Caco-2 (cell line): ENCODE measurements at regions not wholly inside any gene's neighbourhood (a gene's known extent, or its start where the extent isn't known, plus 50 kb on each side); places are given as distances from the start of the nearest gene placed in this dataset.

Experiments
- BruUV-seq: library from RNA; stranded (reverse); fragments of 400-500 nt; replicated peaks from 2 replicates; lab custom pipeline; 2021; lab: Mats Ljungman, UMichigan
- CTCF ChIA-PET: fragments of 300-600 bp; sonication (Branson Sonifier 250); formaldehyde crosslinking; loops from one replicate; lab custom pipeline; 2022; ENCODE audit warnings: antibody characterized with exemption; lab: Charles Lee
- POLR2A ChIA-PET: fragments of 300-600 bp; sonication (Branson Sonifier 250); formaldehyde crosslinking; loops from one replicate; lab custom pipeline; 2022; ENCODE audit warnings: antibody characterized with exemption; lab: Charles Lee
- DNase-seq, 2 experiments: peaks; one replicate each; pipeline versions ENCODE4 v3.0.0 to v3.0.0-alpha.2; 2020 to 2022
- H3K27me3 ChIP-seq: replicated peaks from 2 replicates; pipeline ENCODE4 v1.6.0; 2011; ENCODE audit warnings: low read length; ENCODE audit not compliant: control insufficient read depth, insufficient read depth
- H3K36me3 ChIP-seq: 2 replicates; pipeline ENCODE4 v1.5.1; 2011; ENCODE audit warnings: low read length; ENCODE audit not compliant: control insufficient read depth, insufficient read depth
- H3K4me1 ChIP-seq: fragments of 250-450 bp; sonication (Bioruptor Pico); 2 replicates; pipeline ENCODE4 v1.5.1; 2020; ENCODE audit warnings: mild to moderate bottlenecking
- H3K4me3 ChIP-seq: 2 replicates; pipeline ENCODE4 v1.5.1; 2011; ENCODE audit warnings: low read depth, mild to moderate bottlenecking, control low read depth, low read length
- H3K9me3 ChIP-seq: fragments of 250-450 bp; sonication (Bioruptor Pico); 2 replicates; pipeline ENCODE4 v1.5.1; 2020; ENCODE audit warnings: mild to moderate bottlenecking, moderate library complexity
- H3K27ac Mint-ChIP-seq: one replicate; pipeline ENCODE4 v1.8.0; 2022; ENCODE audit warnings: mixed read lengths; ENCODE audit not compliant: unreplicated experiment
- H3K27me3 Mint-ChIP-seq: one replicate; pipeline ENCODE4 v1.8.0; 2022; ENCODE audit warnings: mixed read lengths; ENCODE audit not compliant: insufficient read depth, unreplicated experiment
- H3K36me3 Mint-ChIP-seq: one replicate; pipeline ENCODE4 v1.8.0; 2022; ENCODE audit warnings: mild to moderate bottlenecking, mixed read lengths; ENCODE audit not compliant: insufficient read depth, unreplicated experiment
- H3K4me1 Mint-ChIP-seq: one replicate; pipeline ENCODE4 v1.8.0; 2022; ENCODE audit warnings: low read depth, mixed read lengths; ENCODE audit not compliant: unreplicated experiment
- H3K4me3 Mint-ChIP-seq: one replicate; pipeline ENCODE4 v1.8.0; 2022; ENCODE audit warnings: mild to moderate bottlenecking, moderate library complexity, mixed read lengths; ENCODE audit not compliant: unreplicated experiment
- H3K9me3 Mint-ChIP-seq: one replicate; pipeline ENCODE4 v1.8.0; 2022; ENCODE audit warnings: mixed read lengths; ENCODE audit not compliant: unreplicated experiment
- CTCF ChIP-seq, 2 experiments: fragments of 200-600 bp in 1 of 2; IDR thresholded peaks; 1 replicate in 1 of 2; 2 replicates in 1 of 2; pipeline versions ENCODE4 v1.5.1 to v1.8.0; 2011 to 2022; ENCODE audit warnings: antibody characterized with exemption in 1 of 2, control low read depth in 1 of 2, inconsistent platforms in 1 of 2, low read depth in 1 of 2, low read length in 1 of 2, mild to moderate bottlenecking in 1 of 2, moderate library complexity in 1 of 2; ENCODE audit not compliant: insufficient read depth in 1 of 2, severe bottlenecking in 1 of 2, unreplicated experiment in 1 of 2
- intact Hi-C: fragments of 100-400 bp; cut with micrococcal nuclease; formaldehyde crosslinking; loops from one replicate; pipeline ENCODE4 v1.10.0; 2022; ENCODE audit not compliant: unreplicated experiment

- Mint-ChIP-seq H3K9me3 (no peaks in the 10 kb centered on the region), H3K27ac (no peak overlapping the region), H3K4me3 (no peak overlapping the region), H3K4me1 (no peaks in the 10 kb centered on the region), H3K36me3 (peaks cover 8% of the 10 kb centered on the region), H3K27me3 (no peaks in the 10 kb centered on the region)
- no peaks in the 10 kb centered on the region for H3K27me3 ChIP-seq
- H3K4me1 ChIP-seq: no peaks in the 10 kb centered on the region
- BruUV-seq: no TSS peak
- DNase-seq: no peak
- no peaks in the 10 kb centered on the region for H3K36me3 ChIP-seq
- no peak for TF ChIP-seq CTCF (IDR thresholded peaks at IDR 0.05; ENCODE audit: insufficient read depth in 1 of 2, low read depth in 1 of 2, low read length in 1 of 2, severe bottlenecking in 1 of 2, unreplicated experiment in 1 of 2)
- ChIA-PET CTCF (interaction anchor here (0.6 kb wide), 1 partner anchor 51 kb away, joined by 4 read pairs; no protein-coding TSS in a partner anchor), POLR2A (no interaction called here)
- no peaks in the 10 kb centered on the region for H3K9me3 ChIP-seq
- no peak overlapping the region for H3K4me3 ChIP-seq
- intact Hi-C loops: no loop called here
Observed at GRCh38 chr14:71415404-71415690, 508.1 kb downstream of the PCNX1 start.

DNA sequence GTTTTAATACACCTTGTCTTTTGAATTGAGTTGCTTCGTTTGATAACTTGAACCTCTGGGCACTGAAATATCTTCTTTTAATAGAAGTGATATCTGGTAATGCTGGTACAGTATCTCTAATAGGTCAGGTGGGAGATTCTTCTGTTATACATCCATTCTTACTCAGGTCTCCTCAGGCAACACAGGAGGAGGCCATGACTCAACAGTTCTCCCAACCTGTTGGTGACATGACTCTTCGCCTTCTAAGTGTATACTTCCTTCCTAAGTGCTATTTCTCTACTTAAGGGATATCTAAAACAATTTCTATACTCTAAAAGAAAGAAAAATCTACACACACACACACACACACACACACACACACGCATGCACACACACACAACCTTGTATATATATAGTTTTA lies 509.1 kb downstream of the PCNX1 start:
- no peak overlapping the region for H3K4me3 Mint-ChIP-seq
- H3K36me3 Mint-ChIP-seq: peaks cover 14% of the 10 kb centered on the region
- H3K4me1 ChIP-seq: no peaks in the 10 kb centered on the region
- H3K27ac Mint-ChIP-seq: no peak overlapping the region
- H3K9me3 ChIP-seq: no peaks in the 10 kb centered on the region
- no peak for TF ChIP-seq CTCF (IDR thresholded peaks at IDR 0.05; ENCODE audit: insufficient read depth in 1 of 2, low read depth in 1 of 2, low read length in 1 of 2, severe bottlenecking in 1 of 2, unreplicated experiment in 1 of 2)
- no peaks in the 10 kb centered on the region for H3K4me1 Mint-ChIP-seq
- no peak overlapping the region for H3K4me3 ChIP-seq
- POLR2A ChIA-PET: no interaction called here
- H3K36me3 ChIP-seq: no peaks in the 10 kb centered on the region
- BruUV-seq: no TSS peak
- intact Hi-C loops: no loop called here
- CTCF ChIA-PET: no interaction called here
- no peaks in the 10 kb centered on the region for H3K27me3 Mint-ChIP-seq
- H3K9me3 Mint-ChIP-seq: no peaks in the 10 kb centered on the region
- no peak for DNase-seq
- no peaks in the 10 kb centered on the region for H3K27me3 ChIP-seq

- H3K27me3 Mint-ChIP-seq: no peaks in the 10 kb centered on the region
- H3K9me3 Mint-ChIP-seq: peaks cover 9% of the 10 kb centered on the region
- H3K4me3 Mint-ChIP-seq: no peak overlapping the region
- no peak overlapping the region for H3K27ac Mint-ChIP-seq
- BruUV-seq: no TSS peak
- no peaks in the 10 kb centered on the region for H3K27me3 ChIP-seq
- H3K4me3 ChIP-seq: no peak overlapping the region
- H3K36me3 ChIP-seq: no peaks in the 10 kb centered on the region
- no peaks in the 10 kb centered on the region for H3K9me3 ChIP-seq
- ChIA-PET CTCF (no interaction called here), POLR2A (no interaction called here)
- no peak for DNase-seq
- peaks cover 7% of the 10 kb centered on the region for H3K36me3 Mint-ChIP-seq
- TF ChIP-seq CTCF (IDR thresholded peaks at IDR 0.05; ENCODE audit: insufficient read depth in 1 of 2, low read depth in 1 of 2, low read length in 1 of 2, severe bottlenecking in 1 of 2, unreplicated experiment in 1 of 2): no peak
- no peaks in the 10 kb centered on the region for H3K4me1 ChIP-seq
- intact Hi-C loops: no loop called here
- no peaks in the 10 kb centered on the region for H3K4me1 Mint-ChIP-seq
Observed at GRCh38 chr14:71418532-71419245, 511.4 kb downstream of the PCNX1 start.
